ENCODE measurements at regions not wholly inside any gene's neighbourhood (a gene's known extent, or its start where the extent isn't known, plus 50 kb on each side); places are given as distances from the start of the nearest gene placed in this dataset.

DNA sequence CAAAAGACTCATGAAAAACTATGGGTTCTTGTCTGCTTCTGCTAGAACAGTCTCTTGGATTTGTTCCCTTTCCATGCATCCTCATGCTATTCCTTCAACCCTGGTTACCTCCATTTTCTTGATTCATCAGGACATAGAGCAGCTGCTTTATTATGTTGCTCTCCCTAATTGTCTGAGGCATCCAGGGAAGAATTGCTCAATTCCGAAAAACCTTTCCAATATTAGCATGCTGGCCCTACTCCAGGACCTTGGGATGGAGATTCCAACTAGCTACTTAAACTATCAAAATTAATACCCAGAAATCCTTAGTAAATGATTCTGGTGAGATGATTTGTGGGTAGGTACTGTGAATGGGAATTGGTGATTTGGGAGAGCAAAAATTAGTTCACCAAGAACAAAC is 56.6 kb upstream of the FAM47B start:
- no peak overlapping the region for H2AFZ ChIP-seq
- H3K4me3 ChIP-seq, result no peak overlapping the region
- no peaks in the 10 kb centered on the region for H3K79me2 ChIP-seq
- no peak overlapping the region for H3K27ac ChIP-seq
- no peaks in the 10 kb centered on the region for H3K4me1 ChIP-seq (ENCODE audit: insufficient read depth)
- DNase-seq (ENCODE audit: low spot score), result no peak
- H3K27me3 ChIP-seq, result no peaks in the 10 kb centered on the region
- H4K20me1 ChIP-seq (ENCODE audit: insufficient read depth, poor library complexity, severe bottlenecking), result no peaks in the 10 kb centered on the region
- whole genome bisulfite sequencing (ENCODE audit: low lambda C conversion rate, missing lambda C conversion rate), result 85% methylated on average over 1 of the region's 1 CpG
- H3K36me3 ChIP-seq (replicated peaks; ENCODE audit: insufficient read depth, low read depth), result no peaks in the 10 kb centered on the region
- no peaks in the 10 kb centered on the region for H3K9me2 ChIP-seq (replicated peaks; ENCODE audit: insufficient read depth)
- no peak overlapping the region for H3K4me2 ChIP-seq
- TF ChIP-seq EZH2 (IDR thresholded peaks at IDR 0.05; ENCODE audit: borderline replicate concordance) (no peak), CTCF (IDR thresholded peaks at IDR 0.05; ENCODE audit: poor library complexity) (no peak), EZH2phosphoT487 (IDR thresholded peaks at IDR 0.05; ENCODE audit: low read depth, severe bottlenecking, unreplicated experiment) (no peak)
- H3K9me3 ChIP-seq (ENCODE audit: low read depth), result no peaks in the 10 kb centered on the region

DNA sequence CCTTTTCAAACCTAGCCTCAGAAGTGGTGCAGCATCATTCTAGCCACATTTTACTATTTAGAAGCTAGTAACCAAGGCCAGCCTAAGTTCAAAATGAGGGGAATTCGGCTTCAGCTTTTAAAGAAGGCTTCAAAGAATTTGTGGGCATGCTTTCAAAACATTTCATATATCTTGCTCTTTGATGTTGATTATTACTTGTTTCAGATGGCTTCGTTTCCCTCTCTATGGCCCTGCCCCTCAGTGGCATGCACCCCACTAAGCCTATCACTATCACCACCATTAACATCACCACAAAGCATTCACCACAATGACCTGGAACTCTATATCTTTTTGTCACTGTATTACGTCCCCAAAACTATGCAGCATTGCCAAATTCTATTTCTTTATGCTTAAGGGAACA is 51.2 kb upstream of the FAM47B start:
- no peak overlapping the region for H3K27ac ChIP-seq
- no peaks in the 10 kb centered on the region for H4K20me1 ChIP-seq (ENCODE audit: insufficient read depth, poor library complexity, severe bottlenecking)
- no peak for DNase-seq (ENCODE audit: low spot score)
- 71% methylated on average over 3 of the region's 3 CpGs for WGBS (ENCODE audit: low lambda C conversion rate, missing lambda C conversion rate)
- no peaks in the 10 kb centered on the region for H3K36me3 ChIP-seq (replicated peaks; ENCODE audit: insufficient read depth, low read depth)
- H3K9me3 ChIP-seq (ENCODE audit: low read depth), result no peaks in the 10 kb centered on the region
- H3K79me2 ChIP-seq, result no peaks in the 10 kb centered on the region
- no peaks in the 10 kb centered on the region for H3K4me1 ChIP-seq (ENCODE audit: insufficient read depth)
- H3K9me2 ChIP-seq (replicated peaks; ENCODE audit: insufficient read depth), result no peaks in the 10 kb centered on the region
- H2AFZ ChIP-seq, result no peak overlapping the region
- H3K27me3 ChIP-seq, result no peaks in the 10 kb centered on the region
- no peak for TF ChIP-seq EZH2 (IDR thresholded peaks at IDR 0.05; ENCODE audit: borderline replicate concordance)
- no peak for TF ChIP-seq EZH2phosphoT487 (IDR thresholded peaks at IDR 0.05; ENCODE audit: low read depth, severe bottlenecking, unreplicated experiment)
- no peak for TF ChIP-seq CTCF (IDR thresholded peaks at IDR 0.05; ENCODE audit: poor library complexity)
- H3K4me3 ChIP-seq, result no peak overlapping the region
- no peak overlapping the region for H3K4me2 ChIP-seq
